ENCODE measurements at regions not wholly inside any gene's neighbourhood (a gene's known extent, or its start where the extent isn't known, plus 50 kb on each side); places are given as distances from the start of the nearest gene placed in this dataset.

DNA sequence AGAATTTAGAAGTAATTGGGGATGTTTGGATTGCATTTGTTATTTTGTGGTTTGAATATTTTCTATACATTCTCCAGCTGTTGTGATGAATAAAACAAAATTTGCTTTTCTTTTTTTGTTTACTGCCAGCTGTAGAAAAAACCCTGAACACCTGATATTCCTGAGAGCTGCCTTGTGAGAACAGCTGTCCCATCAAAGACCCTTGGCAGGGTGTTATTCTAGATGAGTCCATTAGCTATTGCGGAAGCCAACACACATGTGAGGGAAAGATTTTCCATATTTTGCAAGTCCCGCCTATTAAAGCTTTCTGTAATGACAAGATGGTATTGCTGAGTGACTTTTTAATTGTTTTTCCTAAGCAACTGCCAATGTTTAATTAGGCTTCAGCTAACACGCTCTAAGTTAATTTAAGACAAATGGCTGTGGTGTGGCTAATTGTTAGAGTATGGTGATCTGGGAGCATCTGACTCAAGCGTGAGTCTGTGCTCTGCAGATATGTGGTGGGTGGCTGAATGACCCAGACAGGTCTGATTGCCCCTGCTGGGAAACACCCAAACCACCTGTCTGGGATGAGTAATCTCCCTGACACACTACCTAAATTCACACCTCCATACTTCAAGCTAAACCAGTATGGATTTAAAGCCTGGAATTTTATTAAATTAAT, 86.5 kb upstream of the PRLR start:
- DNase-seq = no peak
- H3K14ac ChIP-seq (replicated peaks; ENCODE audit: low read depth, low read length) = no peak overlapping the region

More for the DNA sequence above, 86.5 kb upstream of the PRLR start:
- H3K27me3 ChIP-seq (ENCODE audit: control insufficient read depth, insufficient read depth, low read length) = no peaks in the 10 kb centered on the region
- H3K27ac ChIP-seq (ENCODE audit: insufficient read depth, low read length) = no peak overlapping the region
- no peak overlapping the region for H4K5ac ChIP-seq (ENCODE audit: low read depth, low read length)
- TF ChIP-seq CHD1 (IDR thresholded peaks at IDR 0.05; ENCODE audit: low read depth, low read length) = no peak
- TF ChIP-seq SMC3 (IDR thresholded peaks at IDR 0.05; ENCODE audit: low read depth, low read length) = no peak
- TF ChIP-seq MXI1 (IDR thresholded peaks at IDR 0.05; ENCODE audit: borderline replicate concordance, low read depth, low read length) = no peak
- no peak for TF ChIP-seq MAZ (IDR thresholded peaks at IDR 0.05; ENCODE audit: borderline replicate concordance, low read depth, low read length)
- TF ChIP-seq, protein P1, sequence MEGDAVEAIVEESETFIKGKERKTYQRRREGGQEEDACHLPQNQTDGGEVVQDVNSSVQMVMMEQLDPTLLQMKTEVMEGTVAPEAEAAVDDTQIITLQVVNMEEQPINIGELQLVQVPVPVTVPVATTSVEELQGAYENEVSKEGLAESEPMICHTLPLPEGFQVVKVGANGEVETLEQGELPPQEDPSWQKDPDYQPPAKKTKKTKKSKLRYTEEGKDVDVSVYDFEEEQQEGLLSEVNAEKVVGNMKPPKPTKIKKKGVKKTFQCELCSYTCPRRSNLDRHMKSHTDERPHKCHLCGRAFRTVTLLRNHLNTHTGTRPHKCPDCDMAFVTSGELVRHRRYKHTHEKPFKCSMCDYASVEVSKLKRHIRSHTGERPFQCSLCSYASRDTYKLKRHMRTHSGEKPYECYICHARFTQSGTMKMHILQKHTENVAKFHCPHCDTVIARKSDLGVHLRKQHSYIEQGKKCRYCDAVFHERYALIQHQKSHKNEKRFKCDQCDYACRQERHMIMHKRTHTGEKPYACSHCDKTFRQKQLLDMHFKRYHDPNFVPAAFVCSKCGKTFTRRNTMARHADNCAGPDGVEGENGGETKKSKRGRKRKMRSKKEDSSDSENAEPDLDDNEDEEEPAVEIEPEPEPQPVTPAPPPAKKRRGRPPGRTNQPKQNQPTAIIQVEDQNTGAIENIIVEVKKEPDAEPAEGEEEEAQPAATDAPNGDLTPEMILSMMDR (conservative IDR thresholded peaks at IDR 0.05; ENCODE audit: low read depth, low read length) = no peak
- TF ChIP-seq POLR2A (IDR thresholded peaks at IDR 0.05; ENCODE audit: low read depth, low read length) = no peak
- TF ChIP-seq, protein P2, sequence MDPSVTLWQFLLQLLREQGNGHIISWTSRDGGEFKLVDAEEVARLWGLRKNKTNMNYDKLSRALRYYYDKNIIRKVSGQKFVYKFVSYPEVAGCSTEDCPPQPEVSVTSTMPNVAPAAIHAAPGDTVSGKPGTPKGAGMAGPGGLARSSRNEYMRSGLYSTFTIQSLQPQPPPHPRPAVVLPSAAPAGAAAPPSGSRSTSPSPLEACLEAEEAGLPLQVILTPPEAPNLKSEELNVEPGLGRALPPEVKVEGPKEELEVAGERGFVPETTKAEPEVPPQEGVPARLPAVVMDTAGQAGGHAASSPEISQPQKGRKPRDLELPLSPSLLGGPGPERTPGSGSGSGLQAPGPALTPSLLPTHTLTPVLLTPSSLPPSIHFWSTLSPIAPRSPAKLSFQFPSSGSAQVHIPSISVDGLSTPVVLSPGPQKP (IDR thresholded peaks at IDR 0.05; ENCODE audit: borderline replicate concordance, low read depth, low read length) = no peak
- TF ChIP-seq CEBPB (IDR thresholded peaks at IDR 0.05; ENCODE audit: low read depth, low read length) = no peak
- TF ChIP-seq MAFK (IDR thresholded peaks at IDR 0.05; ENCODE audit: low read depth, low read length) = no peak
- no peak for TF ChIP-seq FOS (IDR thresholded peaks at IDR 0.05; ENCODE audit: low read depth, low read length)
- TF ChIP-seq, protein P3, sequence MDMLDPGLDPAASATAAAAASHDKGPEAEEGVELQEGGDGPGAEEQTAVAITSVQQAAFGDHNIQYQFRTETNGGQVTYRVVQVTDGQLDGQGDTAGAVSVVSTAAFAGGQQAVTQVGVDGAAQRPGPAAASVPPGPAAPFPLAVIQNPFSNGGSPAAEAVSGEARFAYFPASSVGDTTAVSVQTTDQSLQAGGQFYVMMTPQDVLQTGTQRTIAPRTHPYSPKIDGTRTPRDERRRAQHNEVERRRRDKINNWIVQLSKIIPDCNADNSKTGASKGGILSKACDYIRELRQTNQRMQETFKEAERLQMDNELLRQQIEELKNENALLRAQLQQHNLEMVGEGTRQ (IDR thresholded peaks at IDR 0.05; ENCODE audit: low read depth, low read length) = no peak
- TF ChIP-seq RAD21 (IDR thresholded peaks at IDR 0.05; ENCODE audit: low read length) = no peak
- TF ChIP-seq NFE2L2 (IDR thresholded peaks at IDR 0.05; ENCODE audit: low read depth, low read length) = no peak
- ChIA-PET POLR2A (ENCODE audit: unreplicated experiment) (no interaction called here), CTCF (no interaction called here)
- no peak overlapping the region for H2BK120ac ChIP-seq (ENCODE audit: low read depth, low read length)
- intact Hi-C loops (cut with micrococcal nuclease) (no loop called here), in situ Hi-C loops (cut with MboI; ENCODE audit: low sequenced_read_pairs) (no loop called here), dilution Hi-C loops (cut with HindIII; ENCODE audit: low sequenced_read_pairs, unreplicated experiment) (no loop called here)
- H3K9ac ChIP-seq (ENCODE audit: low read depth, low read length) = no peak overlapping the region
- H3K4me2 ChIP-seq (ENCODE audit: low read depth, low read length) = no peak overlapping the region
- no peaks in the 10 kb centered on the region for H4K20me1 ChIP-seq (ENCODE audit: insufficient read depth, low read length)
- no peak overlapping the region for H3K4ac ChIP-seq (ENCODE audit: low read depth, low read length)
- H3K4me1 ChIP-seq (ENCODE audit: control insufficient read depth, insufficient read depth, low read length) = no peaks in the 10 kb centered on the region
- H4K8ac ChIP-seq (ENCODE audit: low read depth in 2 of 2, low read length in 2 of 2) = no peak overlapping the region
- no peak overlapping the region for H3K4me3 ChIP-seq (ENCODE audit: insufficient read depth, low read depth, low read length)
- ATAC-seq (ENCODE audit: low read depth) = no peak
- no peak overlapping the region for H2AFZ ChIP-seq (replicated peaks; ENCODE audit: low read length, poor library complexity)
- no peaks in the 10 kb centered on the region for H3K36me3 ChIP-seq (ENCODE audit: control insufficient read depth, insufficient read depth, low read length)
- H3K9me3 ChIP-seq (ENCODE audit: control insufficient read depth, insufficient read depth, low read length) = no peaks in the 10 kb centered on the region
- H3K9me1 ChIP-seq (ENCODE audit: insufficient read depth, low read length) = no peaks in the 10 kb centered on the region
- no peak overlapping the region for H2BK20ac ChIP-seq (ENCODE audit: low read depth, low read length)
- no peak overlapping the region for H4K91ac ChIP-seq (ENCODE audit: insufficient read depth, low read depth, low read length)
- WGBS, 2 experiments (ENCODE audit: extremely low coverage in 2 of 2, insufficient read length in 1 of 2) = no CpG with 5 or more reads among the region's 4 CpGs
- no peak overlapping the region for H2AK5ac ChIP-seq (ENCODE audit: low read depth, low read length)
- no peak overlapping the region for H3K56ac ChIP-seq (ENCODE audit: extremely low read depth, insufficient read depth, low read length)
- no TSS peak for BruUV-seq (replicated peaks)
- no peak overlapping the region for H2BK5ac ChIP-seq (ENCODE audit: low read depth, low read length, poor library complexity, severe bottlenecking)
- no peak overlapping the region for H3K23ac ChIP-seq (ENCODE audit: low read depth, low read length)
- no peak overlapping the region for H3K18ac ChIP-seq (ENCODE audit: low read depth, low read length)
- H2AK9ac ChIP-seq (replicated peaks; ENCODE audit: low read depth, low read length, poor library complexity) = no peak overlapping the region
- no peak overlapping the region for H2BK15ac ChIP-seq (ENCODE audit: low read depth, low read length)
- H3K79me1 ChIP-seq (ENCODE audit: low read depth in 1 of 2, low read length in 2 of 2) = no peaks in the 10 kb centered on the region

Measured in IMR-90 (cell line).